NCI-H460 (cell line): ENCODE measurements at regions not wholly inside any gene's neighbourhood (a gene's known extent, or its start where the extent isn't known, plus 50 kb on each side); places are given as distances from the start of the nearest gene placed in this dataset.

Experiments
- DNase-seq: peaks from one replicate; pipeline ENCODE4 v3.0.0-alpha.2; 2016; ENCODE audit warnings: low read depth; ENCODE audit errors: extremely low read depth

DNA sequence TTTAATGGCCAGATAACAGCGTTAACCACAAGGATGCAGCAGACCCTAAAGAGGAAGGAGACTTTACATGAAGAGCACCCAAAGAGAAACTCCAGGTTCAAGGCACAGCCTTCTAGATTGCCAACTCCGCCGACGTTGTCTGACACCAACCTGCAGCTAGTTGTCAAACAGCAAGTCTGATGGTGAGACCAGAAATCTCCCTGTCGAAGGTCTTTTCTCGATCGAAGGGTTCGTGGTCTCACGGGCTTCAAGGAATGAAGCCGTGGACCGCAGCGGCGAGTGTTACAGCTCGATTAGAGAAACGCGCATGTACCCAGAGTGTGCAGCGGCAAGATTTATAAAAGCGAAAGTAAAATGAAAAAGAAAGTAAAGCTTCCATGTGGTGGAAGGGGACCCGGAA lies 656.3 kb downstream of the XIRP2 start:
- DNase-seq, result no peak

GRCh38 chr2:167543721-167544120 lies 655.4 kb downstream of the XIRP2 start:
- DNase-seq, result no peak

DNA sequence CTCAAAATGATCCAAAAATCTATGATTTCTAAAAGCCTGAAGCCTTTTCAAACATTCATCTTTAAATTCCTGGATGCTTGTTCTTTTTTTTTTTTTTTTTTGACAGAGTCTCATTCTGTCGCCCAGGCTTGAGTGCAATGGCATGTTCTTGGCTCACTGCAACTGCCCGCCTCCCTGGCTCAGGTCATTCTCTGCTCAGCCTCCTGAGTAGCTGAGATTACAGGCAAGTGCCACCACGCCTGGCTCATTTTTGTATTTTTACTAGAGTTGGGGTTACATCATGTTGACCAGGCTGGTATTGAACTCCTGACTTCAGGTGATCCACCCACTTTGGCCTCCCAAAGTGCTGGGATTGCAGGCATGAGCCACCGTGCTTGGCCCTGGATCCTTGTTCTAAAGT lies 649.5 kb downstream of the XIRP2 start:
- no peak for DNase-seq

- DNase-seq, result no peak
Observed at GRCh38 chr2:167534443-167534842, 646.2 kb downstream of the XIRP2 start.

DNA sequence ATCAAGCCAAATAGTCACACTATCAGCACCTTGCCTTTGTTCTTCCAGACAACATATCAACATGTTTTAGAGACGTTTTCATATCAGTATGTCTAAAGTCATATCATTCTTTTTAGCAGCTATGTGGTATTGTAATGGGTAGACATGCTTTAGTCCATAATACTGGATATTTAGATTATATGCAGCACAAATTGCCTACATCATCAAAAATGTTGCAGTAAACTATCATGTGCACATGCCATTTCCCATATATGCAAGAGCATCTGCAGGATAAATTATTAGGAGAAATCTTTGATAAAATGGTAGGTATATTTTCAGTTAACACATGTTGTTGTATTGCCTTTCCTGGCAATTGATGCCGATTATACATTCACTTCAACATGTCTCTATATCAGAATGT lies 636.5 kb downstream of the XIRP2 start:
- DNase-seq, result no peak

DNA sequence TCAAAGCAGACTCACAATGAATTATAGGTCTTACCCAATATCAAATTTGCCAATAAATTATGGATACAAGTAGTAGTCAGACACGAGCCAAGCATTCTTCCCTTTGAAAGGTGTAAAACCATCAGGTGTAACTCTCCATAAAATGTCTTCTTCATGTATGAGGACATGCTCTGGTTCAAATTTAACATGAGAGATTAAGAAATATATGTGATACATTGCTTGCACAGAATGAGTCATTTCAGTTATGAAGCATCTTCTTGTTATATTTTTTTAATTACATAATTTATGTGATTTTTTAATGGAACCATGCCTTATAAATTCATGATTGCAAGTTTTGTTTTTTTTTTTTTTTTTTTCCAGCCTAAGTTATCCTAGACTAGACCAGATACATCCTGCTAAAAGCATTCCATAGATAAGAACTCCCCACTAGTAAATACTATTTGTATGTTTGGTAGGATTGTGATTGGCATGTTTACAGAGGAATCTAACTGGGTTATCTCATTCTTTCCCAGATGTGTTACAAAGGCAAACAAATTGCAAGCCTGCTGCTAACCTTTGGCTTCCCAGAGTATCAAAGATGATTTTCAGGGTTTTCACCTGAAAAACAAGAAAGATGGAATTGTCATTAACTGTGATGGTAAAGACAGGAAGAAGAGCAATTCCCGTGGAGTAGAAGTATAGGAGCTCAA lies 621.9 kb downstream of the XIRP2 start:
- DNase-seq, result no peak

DNA sequence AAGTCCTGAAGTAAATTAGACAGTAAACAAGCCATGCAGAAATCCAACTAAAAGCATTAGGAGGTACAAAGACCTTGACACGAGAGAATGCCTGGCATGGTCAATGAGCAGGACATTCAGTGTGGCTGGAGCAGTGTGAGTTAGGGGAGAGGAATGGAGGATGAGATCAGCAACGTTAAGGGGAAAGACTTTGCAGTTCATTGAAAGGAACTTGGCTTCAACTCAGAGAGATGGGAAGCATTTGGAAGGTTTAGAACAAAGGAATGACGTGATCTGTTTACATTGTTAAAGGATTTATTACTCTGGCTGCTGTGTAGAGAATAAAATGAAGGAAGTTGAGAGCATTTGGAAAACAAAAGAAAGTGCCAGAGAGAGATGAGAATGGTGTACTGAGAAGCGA lies 621.3 kb downstream of the XIRP2 start:
- DNase-seq, result no peak

DNA sequence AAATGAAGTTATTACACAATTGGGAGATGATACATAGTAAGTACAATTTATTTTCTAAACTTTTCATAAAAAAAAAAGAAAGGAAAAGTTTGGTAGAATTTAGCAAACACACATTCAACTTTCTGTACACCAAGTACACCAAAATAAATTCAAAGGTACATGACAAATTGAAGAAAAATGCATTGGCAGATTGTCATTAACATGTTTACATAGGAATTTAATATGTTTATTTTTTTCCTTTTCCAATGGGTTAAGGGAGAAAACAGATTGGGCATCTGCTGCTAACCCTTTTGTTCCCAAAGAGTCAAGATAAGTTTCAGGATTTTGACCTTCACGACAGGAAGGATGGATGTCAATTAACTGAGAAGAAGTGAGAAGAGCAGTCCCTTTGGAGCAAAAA lies 620.4 kb downstream of the XIRP2 start:
- no peak for DNase-seq

DNA sequence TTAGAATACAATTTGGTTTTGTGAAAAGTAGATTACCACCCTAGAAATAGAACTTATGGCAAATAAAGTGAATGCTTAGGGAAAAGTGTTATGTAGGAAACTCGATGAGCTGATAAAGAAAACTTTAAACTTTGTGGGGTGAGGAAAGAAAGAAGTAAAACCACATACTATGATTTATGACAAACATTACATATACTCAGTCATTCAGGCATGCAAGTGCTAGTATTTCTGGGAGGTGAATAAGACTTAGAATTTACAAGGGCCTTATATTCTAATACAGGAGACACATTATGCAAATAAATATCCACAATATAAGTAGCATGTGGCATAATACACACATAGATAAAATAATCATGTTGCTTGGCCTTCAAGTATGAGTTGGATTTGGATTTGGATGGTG lies 618.1 kb downstream of the XIRP2 start:
- no peak for DNase-seq

DNA sequence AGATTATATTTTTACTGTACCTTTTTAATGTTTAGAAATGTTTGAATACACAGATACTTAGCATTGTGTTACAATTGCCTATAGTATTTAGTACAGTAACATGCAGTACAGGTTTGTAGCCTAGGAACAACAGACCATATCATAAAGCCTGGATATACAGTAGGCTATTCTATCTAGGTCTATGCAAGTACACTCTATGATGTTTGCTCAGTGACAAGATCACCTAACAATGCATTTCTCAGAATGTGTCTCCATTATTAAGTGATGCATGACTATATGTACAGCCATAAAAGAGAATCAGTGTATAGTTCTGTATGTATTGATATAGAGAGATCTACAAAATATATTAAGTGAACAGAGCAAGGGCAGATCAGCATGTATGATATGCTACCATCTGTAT lies 616.4 kb downstream of the XIRP2 start:
- no peak for DNase-seq

- no peak for DNase-seq
Observed at GRCh38 chr2:167504061-167504460, 615.8 kb downstream of the XIRP2 start.

DNA sequence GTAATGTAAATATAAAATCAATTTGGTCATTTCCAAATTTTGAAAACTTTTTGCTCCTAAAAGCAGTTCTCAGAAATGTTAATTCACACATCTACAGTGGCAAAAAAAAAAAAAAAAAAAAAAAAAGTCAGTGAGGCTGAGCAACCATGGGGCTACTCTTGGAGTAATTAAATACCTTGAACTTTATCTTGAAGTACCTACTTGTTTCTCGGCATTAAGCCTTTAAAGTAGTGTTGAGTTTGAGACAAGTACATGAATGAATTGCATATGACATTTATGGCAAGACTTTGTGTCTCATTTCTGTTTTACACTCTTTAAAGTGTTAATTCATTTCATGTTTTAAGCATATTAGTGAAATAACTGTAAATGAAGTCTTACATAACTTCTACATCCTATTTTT lies 613.3 kb downstream of the XIRP2 start:
- no peak for DNase-seq

DNA sequence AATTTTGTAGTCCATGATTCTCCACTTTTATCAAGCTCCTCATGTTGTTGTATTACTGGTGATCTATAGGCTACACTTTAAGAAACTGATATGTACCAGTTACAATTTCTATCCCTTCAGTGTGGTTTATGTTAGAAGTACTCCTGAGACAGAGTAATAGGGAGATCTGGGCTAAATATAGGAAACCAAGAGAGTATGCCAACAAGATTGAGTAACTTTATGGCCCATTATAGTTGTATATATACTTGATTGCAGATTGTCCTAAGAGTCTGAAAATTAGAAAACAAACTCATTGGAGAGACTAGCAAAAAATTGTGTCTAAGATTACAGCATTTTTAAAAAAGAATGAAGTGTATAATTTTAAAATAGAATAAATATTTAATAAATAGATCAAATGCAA lies 605.6 kb downstream of the XIRP2 start:
- DNase-seq, result no peak

DNA sequence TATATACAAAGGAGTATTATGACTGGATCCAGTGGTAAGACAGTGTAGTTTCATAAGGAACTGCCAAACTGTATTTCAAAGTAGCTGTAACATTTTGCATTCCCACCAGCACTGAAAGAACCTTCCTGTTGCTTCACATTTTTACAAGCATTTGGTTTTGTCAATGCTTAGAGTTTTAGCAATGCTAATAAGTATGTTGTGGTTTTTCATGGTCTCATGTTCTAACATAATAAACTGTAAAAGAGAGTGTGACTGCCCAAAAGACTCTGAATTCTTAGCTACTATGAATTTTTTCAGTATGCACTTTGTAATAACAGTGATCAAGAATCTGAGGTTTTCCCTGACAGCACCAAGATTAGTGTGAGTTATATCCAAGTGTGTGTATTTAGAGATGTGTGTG lies 604.2 kb downstream of the XIRP2 start:
- no peak for DNase-seq

DNA sequence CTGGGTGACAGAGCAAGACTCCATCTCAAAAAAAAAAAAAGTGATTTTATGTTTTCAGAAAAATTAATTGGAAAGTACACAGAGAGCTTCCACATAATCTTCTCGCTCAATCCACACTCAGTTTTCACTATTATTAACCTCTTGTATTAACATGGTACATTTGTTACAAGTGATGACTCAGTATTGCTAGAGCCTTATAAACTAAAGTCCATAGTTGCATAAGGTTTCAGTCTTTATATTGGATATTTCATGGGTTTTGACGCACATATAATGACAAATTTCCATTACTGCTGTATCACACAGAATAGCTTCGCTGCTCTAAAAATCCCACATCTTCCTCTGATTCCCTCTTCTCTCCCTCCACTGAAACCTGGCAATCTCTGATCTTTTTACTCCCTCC lies 603.5 kb downstream of the XIRP2 start:
- no peak for DNase-seq

GRCh38 chr2:167490455-167490854 lies 602.2 kb downstream of the XIRP2 start:
- DNase-seq, result no peak

DNA sequence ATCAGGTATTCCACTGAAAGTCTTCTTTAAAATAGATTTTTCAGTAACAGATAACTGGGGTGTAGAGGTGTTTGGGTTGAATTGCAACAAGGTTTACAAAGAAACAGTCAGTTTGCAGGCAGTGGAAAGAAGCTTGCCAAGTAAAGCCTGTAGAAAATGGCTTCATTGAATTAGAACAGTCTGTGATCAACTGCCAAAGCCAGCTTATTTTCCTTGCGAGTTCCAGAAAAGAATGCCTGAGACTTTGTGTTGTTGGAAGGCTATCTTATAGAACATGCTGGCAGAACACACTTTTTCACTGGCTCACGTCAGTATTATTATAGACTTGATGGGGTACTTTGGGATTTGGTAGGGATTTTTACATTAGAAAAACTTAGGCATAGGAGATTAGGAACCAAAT lies 601.0 kb downstream of the XIRP2 start:
- DNase-seq, result no peak

GRCh38 chr2:167487728-167488127 lies 599.4 kb downstream of the XIRP2 start:
- no peak for DNase-seq

GRCh38 chr2:167484875-167485274 lies 596.6 kb downstream of the XIRP2 start:
- no peak for DNase-seq

DNA sequence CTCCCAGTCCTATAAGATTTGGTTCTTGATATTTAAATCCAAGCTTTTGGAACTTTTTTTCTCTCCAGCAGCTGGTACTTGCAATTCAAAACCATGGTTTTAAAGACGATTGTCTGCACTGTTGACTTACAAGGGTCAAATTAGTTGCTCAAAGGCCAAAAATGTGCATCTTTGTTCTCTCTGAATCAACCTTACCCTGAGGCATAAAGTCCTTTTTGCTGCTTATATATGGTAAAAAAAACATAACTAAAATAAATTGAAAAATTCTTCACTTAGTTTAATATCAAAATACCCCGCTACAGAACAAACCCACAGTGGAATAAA lies 592.7 kb downstream of the XIRP2 start:
- no peak for DNase-seq

DNA sequence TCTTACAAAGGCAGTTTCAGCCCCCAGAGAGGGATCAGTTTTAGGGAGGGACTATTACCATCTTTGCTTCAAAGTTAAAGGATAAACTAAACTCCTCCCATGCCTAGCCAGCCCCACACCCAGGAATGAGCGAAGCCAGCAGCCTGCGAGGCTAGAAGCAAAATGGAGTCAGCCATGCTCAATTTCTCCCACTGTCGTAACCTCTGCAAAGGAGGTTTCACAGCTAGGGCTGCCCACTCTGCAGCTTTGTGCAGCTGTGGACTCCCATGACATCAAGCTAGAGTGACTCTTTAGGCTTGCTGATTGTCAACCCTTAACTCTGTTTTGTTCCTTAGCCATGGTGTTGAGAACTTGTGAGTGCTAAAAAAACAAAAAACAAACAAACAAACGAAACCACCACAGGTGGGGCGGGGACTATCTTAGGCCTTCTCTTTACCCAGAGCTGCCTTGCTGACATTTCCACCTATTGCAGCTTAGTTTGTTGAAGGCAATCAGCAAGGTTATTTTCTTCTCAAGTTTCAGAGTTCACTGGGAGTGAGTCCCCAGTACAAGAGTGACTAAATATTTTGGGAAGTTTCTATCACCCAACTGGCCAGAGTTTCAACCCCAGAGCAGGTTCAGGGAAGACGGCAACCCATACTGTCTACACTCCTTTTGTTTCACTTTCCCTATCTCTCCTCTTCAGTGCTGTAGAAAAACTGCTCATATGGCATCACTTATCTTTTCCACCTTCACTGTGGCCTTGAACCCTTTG lies 592.1 kb downstream of the XIRP2 start:
- DNase-seq, result no peak

- DNase-seq, result no peak
Observed at GRCh38 chr2:167478196-167478595, 589.9 kb downstream of the XIRP2 start.

- DNase-seq, result no peak
Observed at GRCh38 chr2:167475791-167476190, 587.5 kb downstream of the XIRP2 start.
